Kidney glomerular epithelial cell (primary cell): ENCODE measurements at regions not wholly inside any gene's neighbourhood (a gene's known extent, or its start where the extent isn't known, plus 50 kb on each side); places are given as distances from the start of the nearest gene placed in this dataset.
A peak's percentile ranks its signal among the peaks of the same experiment; 100 is the strongest.
"Not testable (repeated sequence)": the region's sequence is repeated elsewhere in the genome, so short reads cannot be mapped to it uniquely, and the experiment has no call there.

ENCODE experiments used
- DNase-seq: peaks from one replicate; lab custom pipeline; 2025; lab: John Stamatoyannopoulos, UW

DNA sequence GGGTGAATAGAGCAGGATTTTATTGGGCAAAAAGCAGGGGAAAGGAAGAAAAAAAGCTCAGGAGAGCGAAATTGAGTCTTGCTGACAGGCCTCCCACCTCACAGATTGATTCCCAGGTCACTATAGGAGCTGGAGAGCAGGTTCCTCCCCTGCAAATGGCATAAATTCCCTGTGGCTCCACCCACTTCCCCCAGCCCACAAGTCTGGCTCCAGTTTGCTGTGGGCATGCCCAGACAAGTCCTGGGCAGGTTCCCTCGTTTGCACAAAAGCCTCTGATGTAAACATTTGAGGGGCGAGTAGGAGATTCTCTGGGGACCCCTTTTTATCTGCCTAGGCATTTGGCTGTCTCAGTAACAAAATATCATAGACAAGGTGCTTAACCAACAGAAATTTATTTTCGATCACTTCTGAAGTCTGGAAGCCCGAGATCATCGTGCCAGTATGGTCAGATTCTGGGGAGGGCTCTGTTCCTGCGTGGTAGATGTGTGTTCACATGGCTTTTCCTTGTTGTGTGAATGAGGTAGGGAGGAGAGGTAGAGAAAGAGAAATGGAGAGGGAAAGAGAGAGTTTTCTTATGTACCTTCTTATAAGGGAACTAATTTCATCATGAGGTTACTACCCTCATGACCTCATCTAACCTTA, 614.5 kb downstream of the MAT2B start:
- DNase-seq, result peak; percentile 16

DNA sequence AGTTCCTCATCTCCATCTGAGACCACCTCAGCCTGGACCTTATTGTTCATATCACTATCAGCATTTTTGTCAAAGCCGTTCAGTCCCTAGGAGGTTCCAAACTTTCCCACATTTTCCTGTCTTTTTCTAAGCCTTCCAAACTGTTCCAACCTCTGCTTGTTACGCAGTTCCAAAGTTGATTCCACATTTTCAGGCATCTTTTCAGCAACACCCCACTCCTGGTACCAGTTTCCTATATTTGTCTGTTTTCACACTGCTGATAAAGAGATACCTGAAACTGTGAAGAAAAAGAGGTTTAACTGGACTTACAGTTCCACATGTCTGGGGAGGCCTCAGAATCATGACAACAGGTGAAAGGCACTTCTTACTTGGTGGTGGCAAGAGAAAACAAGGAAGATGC, 622.1 kb downstream of the MAT2B start:
- no peak for DNase-seq

DNA sequence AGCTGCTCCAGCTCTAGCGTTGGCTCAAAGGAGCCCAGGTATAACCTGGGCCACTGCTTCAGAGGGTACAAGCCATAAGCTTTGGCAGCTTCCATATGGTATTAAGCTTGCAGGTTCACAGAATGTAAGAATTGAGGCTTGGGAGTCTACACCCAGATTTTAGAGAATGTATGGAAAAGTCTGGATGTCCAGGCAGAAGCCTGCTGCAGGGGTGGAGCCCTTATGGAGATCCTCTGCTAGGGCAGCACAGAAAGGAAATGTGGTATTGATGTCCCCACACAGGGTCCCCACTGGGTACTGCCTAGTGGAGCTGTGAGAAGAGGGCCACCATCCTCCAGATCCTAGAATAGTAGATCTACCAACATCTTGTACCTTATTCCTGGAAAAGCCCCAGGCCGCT, 626.9 kb downstream of the MAT2B start:
- DNase-seq, result no peak

DNA sequence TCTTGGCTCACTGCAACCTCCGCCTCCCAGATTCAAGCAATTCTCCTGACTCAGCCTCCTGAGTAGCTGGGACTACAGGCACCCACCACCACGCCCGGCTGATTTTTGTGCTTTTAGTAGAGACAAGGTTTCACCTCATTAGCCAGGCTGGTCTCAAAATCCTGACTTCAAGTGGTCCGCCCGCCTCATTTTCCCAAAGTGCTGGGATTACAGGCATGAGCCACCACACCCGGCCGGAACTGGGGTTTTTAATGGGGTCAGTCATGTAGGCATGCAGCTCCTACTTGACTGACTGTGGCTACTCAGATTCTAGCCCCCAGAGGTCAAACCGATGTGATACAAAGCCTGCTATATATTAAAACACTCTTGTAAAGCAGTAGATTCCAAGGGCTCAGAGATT, 631.7 kb downstream of the MAT2B start:
- no peak for DNase-seq

DNA sequence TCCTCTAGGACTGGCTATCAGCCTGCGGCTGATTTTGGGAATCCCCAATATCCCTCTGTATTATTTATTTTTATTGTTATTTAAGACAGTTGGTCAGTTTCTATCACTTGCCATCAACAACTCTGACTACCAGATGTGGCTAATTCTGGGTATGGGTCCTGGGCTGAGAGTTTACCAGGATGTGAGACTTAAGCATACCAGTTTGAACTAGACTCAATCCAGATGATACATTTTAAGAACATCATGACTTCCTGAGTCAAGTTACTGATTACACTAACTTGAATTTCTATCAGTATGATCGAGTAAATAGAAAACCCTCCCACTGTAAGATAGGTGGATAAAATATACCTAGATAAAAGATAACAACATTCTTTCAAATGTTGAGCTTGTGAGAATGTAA, 634.0 kb downstream of the MAT2B start:
- DNase-seq, result no peak

DNA sequence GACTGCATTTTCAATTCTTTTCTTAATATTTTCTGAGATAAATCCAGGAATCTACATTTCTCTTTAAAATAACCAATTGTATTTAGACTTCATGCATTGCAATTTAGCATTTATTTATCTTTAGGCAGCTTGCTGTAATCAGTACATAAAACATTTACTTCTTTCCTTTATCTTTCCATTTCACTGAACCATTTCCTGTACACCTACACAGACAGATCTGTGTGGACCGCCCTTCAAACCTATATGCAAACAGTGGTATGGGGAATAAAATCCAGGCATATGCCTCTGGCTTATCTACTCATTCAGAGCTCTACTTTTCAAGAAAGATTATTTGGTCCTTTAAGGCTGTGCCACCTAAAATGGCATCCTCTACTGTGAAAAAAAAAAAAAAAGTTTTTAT, 640.0 kb downstream of the MAT2B start:
- DNase-seq, result no peak

DNA sequence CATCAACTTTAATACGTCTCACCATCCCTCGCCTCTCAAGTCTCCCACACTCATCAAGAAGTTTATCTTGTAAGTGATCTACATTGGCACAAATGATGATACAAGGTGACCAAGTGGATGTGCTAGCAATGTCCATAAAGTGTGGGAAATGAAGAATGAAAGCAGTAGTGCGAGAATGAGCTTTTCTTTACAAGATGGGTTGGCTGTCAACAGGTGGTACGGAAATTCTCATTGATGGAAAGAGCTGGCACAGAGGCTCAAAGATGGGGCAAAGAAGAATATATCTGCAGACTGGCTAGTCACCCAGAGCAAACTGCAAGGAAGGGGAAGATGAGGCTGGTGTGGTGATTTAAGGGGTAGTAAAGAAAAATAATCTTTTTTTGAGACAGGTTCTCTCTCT, 640.8 kb downstream of the MAT2B start:
- DNase-seq, result no peak

DNA sequence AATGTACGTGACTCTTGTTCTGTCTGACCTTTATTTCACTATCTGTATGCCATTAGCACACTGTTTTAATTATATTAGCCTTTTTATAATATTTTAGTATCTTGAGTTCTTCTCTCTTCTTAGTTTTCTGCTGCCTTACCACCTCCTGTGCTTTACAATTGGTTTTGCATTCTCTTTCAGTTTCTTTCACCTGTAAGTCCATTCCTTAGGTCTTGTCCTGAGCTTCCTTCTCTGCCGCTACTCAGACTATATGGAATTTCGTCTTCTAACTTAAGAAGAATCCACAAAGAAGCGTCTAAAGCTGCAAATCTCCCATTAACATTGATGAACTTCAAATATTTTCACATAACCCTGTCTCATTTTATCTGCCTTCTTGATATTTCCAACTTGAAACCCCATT, 642.9 kb downstream of the MAT2B start:
- no peak for DNase-seq

DNA sequence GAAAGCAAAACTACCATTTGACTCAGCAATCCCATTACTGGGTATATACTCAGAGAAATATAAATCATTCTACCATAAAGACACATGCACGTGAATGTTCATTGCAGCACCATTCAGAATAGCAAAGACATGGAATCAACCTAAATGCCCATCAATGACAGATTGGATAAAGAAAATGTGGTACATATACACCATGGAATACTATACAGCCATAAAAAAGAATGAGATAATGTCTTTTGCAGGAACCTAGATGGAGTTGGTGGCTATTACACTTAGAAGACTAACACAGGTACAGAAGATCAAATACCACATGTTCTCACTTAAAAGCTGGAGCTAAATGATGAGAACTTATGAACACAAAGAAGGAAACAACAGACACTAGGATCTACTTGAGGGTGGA, 647.1 kb downstream of the MAT2B start:
- not testable (repeated sequence) for DNase-seq

DNA sequence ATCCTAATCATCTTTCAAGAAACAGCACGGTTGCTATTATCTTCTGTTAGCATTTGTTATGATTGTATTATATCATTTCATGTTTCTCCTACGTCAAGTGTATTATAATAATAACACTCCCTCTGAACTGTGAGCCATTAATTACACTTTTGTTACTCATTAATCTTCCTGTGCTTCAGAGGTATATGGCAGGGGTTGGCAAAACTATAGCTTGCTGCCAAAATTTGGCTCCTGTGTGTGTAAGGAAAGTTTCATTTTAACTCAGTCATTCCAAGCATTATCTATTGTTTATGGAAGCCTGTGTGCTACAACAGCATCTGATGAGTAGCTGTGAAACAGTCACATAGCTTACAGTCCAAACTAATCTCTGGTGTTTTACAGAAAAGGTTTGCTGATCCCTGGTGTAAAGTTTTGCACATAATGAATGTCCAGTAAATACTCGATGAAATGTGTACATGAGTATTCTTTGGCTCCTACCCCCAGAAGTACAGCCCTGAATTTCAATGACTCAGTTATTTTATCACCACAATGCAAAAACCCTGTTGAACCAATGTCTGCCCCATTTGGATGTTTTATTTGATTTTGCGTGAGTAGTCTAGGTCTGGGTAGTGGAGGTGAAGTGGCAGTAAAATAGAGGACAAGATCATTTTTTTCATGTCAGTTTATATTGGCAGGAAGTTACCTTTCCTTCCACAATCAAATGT, 648.2 kb downstream of the MAT2B start:
- peak; percentile 4 for DNase-seq

DNA sequence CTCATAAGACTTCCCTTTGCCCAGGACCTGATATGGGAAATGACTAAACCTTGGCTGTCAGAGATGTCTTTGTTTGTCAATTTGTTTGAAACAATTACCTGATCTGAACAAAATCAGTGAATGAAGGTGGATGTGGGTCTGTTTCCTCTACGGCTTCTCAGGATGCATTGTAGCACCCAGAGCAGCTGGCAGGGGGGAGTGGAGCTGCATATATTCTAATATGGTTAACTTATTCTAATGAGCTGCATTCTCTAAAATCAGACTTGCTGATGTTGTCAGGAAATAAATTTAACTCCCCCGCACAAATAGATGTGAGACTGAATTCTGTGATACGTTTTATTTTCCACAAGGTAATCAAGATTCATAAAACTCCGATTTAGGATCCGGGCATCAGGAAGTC, 665.4 kb downstream of the MAT2B start:
- no peak for DNase-seq

DNA sequence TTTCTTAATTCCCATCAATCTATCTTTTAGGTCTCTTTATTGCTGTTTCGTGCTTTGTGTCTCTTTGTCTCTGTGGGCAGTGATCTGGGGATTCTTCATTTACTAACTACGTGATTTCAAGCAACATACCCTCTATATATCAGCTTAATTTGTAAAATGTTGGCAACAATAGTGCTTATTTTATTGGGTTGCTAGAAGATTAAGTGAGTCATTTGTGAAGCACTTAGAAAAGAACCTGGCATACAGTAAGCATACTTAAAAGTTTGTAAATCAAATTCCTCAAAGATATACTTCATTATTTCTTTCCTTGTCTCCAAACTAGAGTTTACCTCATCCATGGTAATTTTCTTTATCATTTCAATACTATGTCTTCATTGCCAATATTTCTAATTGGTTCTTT, 669.7 kb downstream of the MAT2B start:
- DNase-seq, result peak; percentile 11

DNA sequence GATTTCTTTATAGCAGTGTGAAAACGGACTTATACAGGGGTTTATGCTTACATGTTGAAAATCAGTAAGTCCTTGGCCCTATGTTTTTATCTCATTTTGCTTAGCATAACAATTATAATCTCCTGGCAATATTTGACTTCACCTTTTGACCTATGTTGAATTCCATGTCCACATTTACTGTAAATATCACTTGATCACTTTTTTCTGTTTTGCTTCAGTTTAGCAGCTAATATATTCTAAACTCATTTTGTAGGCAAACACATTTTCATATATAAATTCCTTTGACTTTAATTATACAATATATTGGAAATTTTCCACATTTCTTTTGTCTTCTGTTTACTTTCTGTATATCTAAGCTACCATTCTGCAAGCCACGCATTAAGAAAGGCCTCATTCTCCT, 674.0 kb downstream of the MAT2B start:
- no peak for DNase-seq

DNA sequence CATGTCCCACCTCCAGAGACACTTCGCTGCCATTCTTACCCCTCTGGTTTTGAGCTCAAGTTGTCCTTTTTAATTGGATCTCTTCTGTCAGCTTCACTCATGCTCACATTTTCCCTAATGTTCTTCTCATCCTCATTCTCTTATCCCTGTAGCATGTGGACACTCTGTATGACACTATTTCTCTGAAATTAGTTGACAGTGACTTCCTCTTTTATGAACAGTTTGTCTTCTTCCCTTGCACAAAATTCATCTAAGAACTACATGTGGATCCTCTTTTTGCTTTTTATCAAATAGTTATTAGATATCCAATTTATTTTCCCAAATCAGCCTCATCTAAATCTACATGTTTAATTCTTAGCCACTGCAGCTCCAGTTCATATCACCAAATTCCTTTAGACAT, 676.2 kb downstream of the MAT2B start:
- no peak for DNase-seq

DNA sequence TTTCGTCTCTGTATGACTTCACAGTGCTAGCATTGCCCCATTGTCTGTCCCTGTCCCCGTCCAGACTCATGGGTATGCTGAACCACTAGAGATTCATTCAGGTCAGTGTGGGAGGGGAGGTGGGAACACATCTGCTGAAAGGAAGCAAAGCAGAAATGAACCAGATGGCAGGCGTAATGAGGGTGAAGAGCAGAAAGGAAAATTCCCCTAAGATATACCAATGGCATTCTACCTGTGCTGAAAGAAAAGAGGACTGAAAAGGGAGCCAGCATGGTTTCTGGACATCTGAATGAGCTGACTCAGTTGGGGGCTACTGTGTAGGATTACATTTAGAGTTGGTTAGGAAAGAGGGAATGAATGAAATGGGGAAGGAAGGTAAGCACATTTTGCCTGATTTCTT, 678.7 kb downstream of the MAT2B start:
- DNase-seq, result no peak

DNA sequence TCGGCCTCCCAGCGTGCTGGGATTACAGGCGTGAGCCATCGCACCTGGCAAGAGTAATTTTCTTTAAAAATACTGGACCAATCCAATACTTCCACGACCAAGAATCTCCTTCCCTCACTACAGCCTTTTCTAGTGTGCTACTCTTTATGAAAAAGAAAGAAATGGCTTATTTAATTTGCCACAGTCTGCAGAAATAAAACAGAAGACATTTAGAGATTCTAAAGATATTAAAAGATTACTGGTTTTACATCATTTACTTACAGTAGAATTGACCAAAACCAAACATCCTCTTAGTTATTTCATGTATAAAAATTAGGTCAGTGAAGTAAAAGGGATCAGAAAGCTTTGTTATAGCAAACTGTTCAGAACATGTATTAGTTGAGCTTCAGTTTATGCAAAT, 679.6 kb downstream of the MAT2B start:
- no peak for DNase-seq

DNA sequence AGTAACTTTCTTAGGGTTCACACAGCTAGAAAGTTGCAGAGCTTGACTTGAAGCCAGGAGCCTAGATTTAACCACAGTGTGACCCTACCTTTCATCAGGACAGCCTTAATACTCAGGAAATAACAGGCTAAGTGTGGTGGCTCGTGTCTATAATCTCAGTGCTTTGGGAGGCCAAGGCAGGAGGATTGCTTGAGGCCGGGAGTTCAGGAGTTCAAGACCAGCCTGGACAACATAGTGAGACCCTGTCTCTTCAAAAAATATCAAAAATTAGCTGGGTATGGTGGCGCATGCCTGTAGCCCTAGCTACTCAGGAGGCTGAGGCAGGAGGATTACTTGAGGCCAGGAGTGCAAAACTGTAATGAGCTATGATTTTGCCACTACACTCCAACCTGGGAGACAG, 681.1 kb downstream of the MAT2B start:
- no peak for DNase-seq

DNA sequence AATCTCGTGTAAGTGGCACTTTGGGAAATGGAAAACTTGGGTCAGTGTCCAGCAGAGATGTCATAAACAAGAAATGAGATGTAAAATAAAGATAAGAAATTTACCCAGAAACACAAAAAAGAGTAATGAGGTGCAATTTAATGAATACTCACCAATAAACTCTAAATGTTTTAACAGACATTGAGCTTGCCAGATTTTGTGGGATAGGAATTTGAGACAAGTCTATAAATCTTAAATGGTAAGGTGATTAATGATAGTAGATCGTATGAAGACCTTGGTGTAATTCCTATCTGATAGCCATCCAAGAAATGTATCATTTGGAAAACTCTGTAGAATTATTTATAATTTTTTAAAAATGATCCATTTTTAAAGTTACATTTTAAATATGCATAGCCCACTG, 682.4 kb downstream of the MAT2B start:
- DNase-seq, result no peak

DNA sequence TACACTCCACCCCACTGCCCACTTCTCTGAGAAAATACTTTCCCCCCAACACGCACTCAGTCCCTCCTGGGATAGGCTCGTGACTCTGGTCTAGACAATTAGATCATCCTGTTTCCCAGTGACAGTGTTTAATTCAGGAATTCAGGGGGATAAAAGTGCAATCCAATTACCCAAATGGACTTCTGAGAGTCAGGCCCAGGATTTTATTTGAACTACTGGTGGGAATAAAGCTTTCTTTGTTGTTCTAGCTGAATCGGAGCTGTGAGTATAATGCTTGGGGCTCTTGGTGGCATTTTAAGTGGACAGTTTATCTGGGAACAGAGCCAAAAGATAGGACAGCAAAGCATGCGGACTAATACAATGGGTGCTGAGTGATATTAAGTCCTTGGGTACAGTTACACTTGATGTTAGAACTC, 683.3 kb downstream of the MAT2B start:
- DNase-seq, result no peak

DNA sequence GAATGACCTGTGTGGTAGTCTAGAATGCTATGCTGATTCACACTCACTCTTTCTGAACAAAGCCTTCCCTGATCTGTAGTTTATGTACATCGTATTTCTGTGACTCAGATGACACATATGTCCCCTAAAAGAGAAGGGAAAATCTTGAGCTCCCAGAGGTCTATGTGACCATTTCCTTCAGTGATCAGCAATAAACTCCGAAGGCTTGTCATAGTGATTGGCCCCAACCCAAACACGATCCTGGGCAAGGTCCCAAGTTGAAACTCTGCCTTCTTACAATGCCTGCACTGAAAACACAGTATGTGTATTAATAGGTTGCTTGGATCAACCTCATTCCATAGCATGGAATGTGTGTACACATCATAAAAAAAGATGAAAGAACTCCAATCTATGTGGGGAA, 685.8 kb downstream of the MAT2B start:
- no peak for DNase-seq

DNA sequence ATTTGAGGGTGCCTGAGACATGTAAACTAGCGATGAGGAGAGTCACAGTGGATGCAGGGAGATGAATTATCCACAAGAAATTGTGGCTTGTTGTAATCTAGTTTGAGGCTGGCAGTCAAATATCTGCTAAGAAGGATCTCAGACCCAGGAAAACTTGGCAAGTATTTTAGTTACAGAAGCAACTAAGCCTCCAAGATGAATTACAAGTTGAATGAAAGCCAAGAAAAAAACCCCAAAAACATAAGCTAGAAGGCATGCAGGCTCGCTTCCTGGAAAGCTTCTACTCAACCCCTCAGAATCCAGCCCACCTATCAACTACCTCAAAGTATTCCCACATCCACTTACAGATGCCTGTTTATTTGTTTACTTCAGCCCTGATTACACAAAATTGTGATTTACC, 696.9 kb downstream of the MAT2B start:
- no peak for DNase-seq

DNA sequence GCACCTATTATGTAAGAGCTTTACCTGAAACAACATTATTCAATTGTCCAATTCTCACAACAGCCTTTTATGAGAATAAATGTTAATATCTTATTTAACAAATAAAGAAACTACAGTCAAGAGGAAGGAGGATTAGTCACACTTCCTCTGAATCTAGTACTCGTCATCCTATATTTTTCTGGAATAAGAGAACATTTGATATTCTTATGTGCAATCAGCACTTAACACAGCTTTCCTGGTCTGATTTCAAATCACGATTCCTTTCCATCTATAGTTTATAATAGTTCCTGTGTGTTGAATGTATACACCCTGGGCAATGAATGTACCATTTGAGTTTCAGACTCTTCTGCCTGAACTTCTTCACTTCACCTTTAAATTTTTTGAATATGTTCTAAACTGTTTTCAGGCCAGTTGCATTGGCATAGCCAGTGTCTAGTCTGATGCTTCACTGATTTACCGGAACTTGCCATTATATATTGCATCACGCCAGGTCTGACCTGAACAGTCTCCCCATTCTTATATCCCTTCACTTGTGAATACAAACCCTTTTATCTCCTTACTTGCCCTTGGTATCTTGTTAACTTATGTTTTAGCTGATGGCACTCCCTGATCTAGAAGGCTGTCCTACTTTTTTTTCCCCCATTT, 698.3 kb downstream of the MAT2B start:
- no peak for DNase-seq

DNA sequence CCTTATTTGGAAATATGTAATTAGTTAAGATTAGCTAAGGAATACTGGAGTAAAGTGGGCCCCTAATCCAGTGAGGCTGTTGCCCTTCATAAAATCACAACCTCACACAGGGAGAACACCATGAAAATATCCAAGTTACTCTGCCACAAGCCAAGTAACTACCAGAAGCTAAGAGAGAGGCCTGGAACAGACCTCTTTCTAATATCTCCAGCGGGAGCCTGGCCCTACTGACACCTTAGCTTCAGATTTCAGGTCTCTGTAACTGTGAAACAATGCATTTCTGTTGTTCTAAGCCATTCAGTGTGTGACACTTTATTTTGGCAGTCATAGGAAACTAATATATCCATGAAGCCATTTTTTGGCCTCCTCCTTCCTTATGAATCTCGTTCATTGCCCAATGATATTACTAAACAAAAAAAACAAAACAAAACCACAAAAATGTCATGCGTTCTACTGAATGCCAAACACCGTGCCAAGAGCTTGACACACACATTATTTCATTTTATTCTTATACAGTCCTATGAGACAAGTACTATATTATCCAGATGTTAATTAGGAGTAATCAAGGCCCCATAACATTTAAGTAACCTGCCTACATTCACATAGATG, 699.0 kb downstream of the MAT2B start:
- DNase-seq, result no peak
